Spleen (tissue), 7 donors: ENCODE measurements at regions not wholly inside any gene's neighbourhood (a gene's known extent, or its start where the extent isn't known, plus 50 kb on each side); places are given as distances from the start of the nearest gene placed in this dataset.

Source experiments
- CTCF ChIP-seq, 11 experiments: fragments of 200-600 bp in 7 of 11; fragments of 450-650 bp in 4 of 11; sonication (generic) in 4 of 11; IDR thresholded peaks in 8 of 11; conservative IDR thresholded peaks in 3 of 11; 1 replicate in 7 of 11; 2 replicates in 4 of 11; pipeline versions ENCODE4 v1.4.0 to v1.8.0; 2016 to 2021; ENCODE audit warnings: antibody characterized with exemption in 11 of 11, inconsistent platforms in 4 of 11, mild to moderate bottlenecking in 1 of 11
- POLR2A ChIP-seq, 3 donors: fragments of 450-650 bp; IDR thresholded peaks; one replicate each; pipeline ENCODE4 v1.5.1; 2017; ENCODE audit warnings: antibody characterized with exemption in 3 of 3, mild to moderate bottlenecking in 1 of 3
- donor health status: DM: no; HTN: no; CAD: no; lungs with moderate emphysema.
- donor health status: DM: no; HTN: no; CAD: no.
- donor health status: DM: no; HTN: no; CAD: no.

DNA sequence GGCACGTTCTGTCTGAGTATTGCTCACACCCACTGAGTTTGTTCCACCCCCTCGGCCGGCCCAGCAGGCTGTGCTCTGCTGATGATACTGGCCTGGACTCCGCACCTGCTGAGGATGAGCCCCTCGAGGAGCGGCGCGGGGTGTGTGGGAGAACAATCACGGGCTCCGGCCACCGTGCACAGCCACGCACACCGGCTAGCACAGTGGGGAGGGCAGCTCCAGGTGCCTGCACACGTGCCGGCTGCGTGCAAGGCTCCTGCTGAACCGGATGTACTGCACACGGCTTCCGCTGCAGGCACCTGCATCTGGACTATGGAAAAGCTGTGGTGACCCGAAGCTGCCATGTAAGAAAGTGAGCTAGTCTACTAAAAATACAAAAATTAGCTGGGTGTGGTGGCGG, 485.2 kb upstream of the CDH9 start:
- no peak for TF ChIP-seq CTCF (IDR thresholded peaks at IDR 0.05 in 8 of 11, conservative IDR thresholded peaks at IDR 0.05 in 3 of 11)
- no peak for TF ChIP-seq POLR2A (IDR thresholded peaks at IDR 0.05)
